H1 (cell line): ENCODE measurements at regions not wholly inside any gene's neighbourhood (a gene's known extent, or its start where the extent isn't known, plus 50 kb on each side); places are given as distances from the start of the nearest gene placed in this dataset.

Experiments
- CTCF ChIA-PET: fragments of 300-600 bp; sonication (Branson Sonifier 250); formaldehyde crosslinking; loops from one replicate; lab custom pipeline; 2021; ENCODE audit not compliant: partially characterized antibody; lab: Charles Lee
- POLR2A ChIA-PET: fragments of 300-600 bp; sonication (Branson Sonifier 250); formaldehyde crosslinking; loops from one replicate; lab custom pipeline; 2021; ENCODE audit warnings: inconsistent platforms; ENCODE audit not compliant: partially characterized antibody; lab: Charles Lee
- DNase-seq, 2 experiments: peaks; one replicate each; pipeline versions ENCODE4 v3.0.0 to v3.0.0-alpha.2; 2010 to 2022; ENCODE audit warnings: low spot score in 2 of 2, low read depth in 1 of 2, mixed read lengths in 1 of 2
- FAIRE-seq: peaks from 2 replicates; lab custom pipeline; 2011; peaks lifted over from hg19 to GRCh38; lab: Jason Lieb, UNC
- H2AFZ ChIP-seq: 2 replicates; pipeline ENCODE4 v1.8.1; 2012; ENCODE audit warnings: low read length, inconsistent platforms
- H2AK5ac ChIP-seq: 2 replicates; pipeline ENCODE4 v1.6.1; 2013; ENCODE audit warnings: low read depth, low read length
- H2BK120ac ChIP-seq: replicated peaks from 2 replicates; pipeline ENCODE3; 2013; ENCODE audit warnings: low read depth, low read length, inconsistent platforms
- H2BK12ac ChIP-seq: 2 replicates; pipeline ENCODE4 v1.6.1; 2013; ENCODE audit warnings: low read depth, low read length
- H2BK15ac ChIP-seq: 2 replicates; pipeline ENCODE4 v1.6.1; 2013; ENCODE audit warnings: low read length
- H2BK20ac ChIP-seq: 2 replicates; pipeline ENCODE4 v1.6.1; 2013; ENCODE audit warnings: low read length
- H2BK5ac ChIP-seq: 2 replicates; pipeline ENCODE4 v1.6.1; 2013; ENCODE audit warnings: low read depth, low read length
- H3K14ac ChIP-seq: 2 replicates; pipeline ENCODE4 v1.6.1; 2013; ENCODE audit warnings: inconsistent platforms; ENCODE audit not compliant: insufficient read length
- H3K18ac ChIP-seq: 2 replicates; pipeline ENCODE4 v1.6.1; 2013; ENCODE audit warnings: low read length; ENCODE audit errors: extremely low read depth
- H3K23ac ChIP-seq: 2 replicates; pipeline ENCODE4 v1.6.1; 2013; ENCODE audit warnings: inconsistent platforms; ENCODE audit not compliant: insufficient read length
- H3K23me2 ChIP-seq: 2 replicates; pipeline ENCODE4 v1.6.1; 2013; ENCODE audit warnings: low read depth, low read length
- H3K27ac ChIP-seq: 2 replicates; pipeline ENCODE4 v1.6.1; 2011; ENCODE audit warnings: low read depth, low read length, inconsistent platforms
- H3K27me3 ChIP-seq, 4 experiments: replicated peaks in 1 of 4; 1 replicate in 1 of 4; 2 replicates in 3 of 4; pipeline versions ENCODE4 v1.6.1 to v1.8.1; 2011 to 2013; ENCODE audit warnings: low read length in 3 of 4, mild to moderate bottlenecking in 3 of 4, inconsistent platforms in 2 of 4, mixed read lengths in 2 of 4, moderate library complexity in 1 of 4; ENCODE audit not compliant: control insufficient read depth in 3 of 4, insufficient read depth in 3 of 4; ENCODE audit errors: extremely low read depth in 1 of 4
- H3K36me3 ChIP-seq, 4 experiments: 2 replicates each; pipeline versions ENCODE4 v1.6.1 to v1.8.1; 2011 to 2013; ENCODE audit warnings: mild to moderate bottlenecking in 4 of 4, low read length in 3 of 4, moderate library complexity in 2 of 4, control low read depth in 1 of 4, inconsistent platforms in 1 of 4; ENCODE audit not compliant: insufficient read depth in 4 of 4, control insufficient read depth in 2 of 4
- H3K4ac ChIP-seq: replicated peaks from 2 replicates; pipeline ENCODE3; 2013; ENCODE audit warnings: low read length, low read depth, mixed read lengths, inconsistent platforms; ENCODE audit not compliant: insufficient read length
- H3K4me1 ChIP-seq, 4 experiments: replicated peaks in 1 of 4; 1 replicate in 1 of 4; 2 replicates in 3 of 4; pipeline versions ENCODE4 v1.6.1 to v1.8.1; 2011 to 2013; ENCODE audit warnings: low read length in 3 of 4, inconsistent platforms in 2 of 4, mixed read lengths in 1 of 4; ENCODE audit not compliant: insufficient read depth in 4 of 4, control insufficient read depth in 3 of 4
- H3K4me2 ChIP-seq, 2 experiments: 2 replicates each; pipeline versions ENCODE4 v1.6.1 to v1.8.1; 2011 to 2013; ENCODE audit warnings: low read depth in 2 of 2, low read length in 2 of 2, control low read depth in 1 of 2, inconsistent platforms in 1 of 2, mild to moderate bottlenecking in 1 of 2; ENCODE audit not compliant: insufficient read depth in 1 of 2
- H3K4me3 ChIP-seq, 4 experiments: fragments of 200-600, 300-600 bp in 1 of 4; sonication (generic), shearing (Covaris generic), sonication (Bioruptor Twin) in 1 of 4; 2 replicates each; pipeline versions ENCODE4 v1.5.1 to v1.8.1; 2011 to 2016; ENCODE audit warnings: low read length in 4 of 4, low read depth in 3 of 4, control low read depth in 2 of 4, inconsistent platforms in 2 of 4, mild to moderate bottlenecking in 2 of 4, mixed read lengths in 1 of 4, moderate library complexity in 1 of 4; ENCODE audit not compliant: insufficient read depth in 2 of 4; ENCODE audit errors: extremely low read depth in 1 of 4
- H3K56ac ChIP-seq: replicated peaks from 2 replicates; pipeline ENCODE3; 2013; ENCODE audit warnings: low read depth, mild to moderate bottlenecking, mixed read lengths, low read length, inconsistent platforms; ENCODE audit not compliant: insufficient read length
- H3K79me1 ChIP-seq: 2 replicates; pipeline ENCODE4 v1.6.1; 2013; ENCODE audit warnings: low read depth, low read length, control low read depth
- H3K79me2 ChIP-seq, 2 experiments: 2 replicates each; pipeline versions ENCODE4 v1.6.1 to v1.8.1; 2012 to 2013; ENCODE audit warnings: low read length in 2 of 2, mild to moderate bottlenecking in 2 of 2, inconsistent platforms in 1 of 2; ENCODE audit not compliant: insufficient read depth in 2 of 2, control insufficient read depth in 1 of 2
- H3K9ac ChIP-seq, 4 experiments: replicated peaks in 1 of 4; 1 replicate in 1 of 4; 2 replicates in 3 of 4; pipeline versions ENCODE4 v1.6.1 to v1.8.1; 2011 to 2013; ENCODE audit warnings: low read depth in 3 of 4, low read length in 3 of 4, control low read depth in 2 of 4, mild to moderate bottlenecking in 2 of 4, moderate library complexity in 2 of 4, inconsistent platforms in 1 of 4; ENCODE audit errors: extremely low read depth in 1 of 4
- H3K9me3 ChIP-seq, 2 experiments: 2 replicates each; pipeline versions ENCODE4 v1.6.1 to v1.8.1; 2012 to 2013; ENCODE audit warnings: mild to moderate bottlenecking in 2 of 2, moderate library complexity in 2 of 2, control low read depth in 1 of 2, inconsistent platforms in 1 of 2, low read depth in 1 of 2, low read length in 1 of 2, mixed read lengths in 1 of 2; ENCODE audit not compliant: insufficient read depth in 2 of 2
- H4K20me1 ChIP-seq, 2 experiments: replicated peaks in 1 of 2; 2 replicates each; pipeline versions ENCODE3 to v1.8.1; 2011 to 2013; ENCODE audit warnings: inconsistent platforms in 2 of 2, low read length in 2 of 2, mild to moderate bottlenecking in 1 of 2; ENCODE audit not compliant: insufficient read depth in 2 of 2, control insufficient read depth in 1 of 2
- H4K5ac ChIP-seq: 2 replicates; pipeline ENCODE4 v1.6.1; 2013; ENCODE audit warnings: low read length, low read depth, mixed read lengths, inconsistent platforms; ENCODE audit not compliant: insufficient read length
- H4K8ac ChIP-seq: 2 replicates; pipeline ENCODE4 v1.8.0; 2013; ENCODE audit warnings: mild to moderate bottlenecking, moderate library complexity, low read length, inconsistent platforms; ENCODE audit not compliant: insufficient read depth; ENCODE audit errors: extremely low read depth
- H4K91ac ChIP-seq: replicated peaks from 2 replicates; pipeline ENCODE3; 2013; ENCODE audit warnings: low read length, mixed read lengths, inconsistent platforms; ENCODE audit not compliant: insufficient read length
- RAD21 ChIP-seq, 2 experiments: IDR thresholded peaks in 1 of 2; conservative IDR thresholded peaks in 1 of 2; 2 replicates each; pipeline ENCODE4 v1.6.1; 2011; ENCODE audit warnings: low read depth in 2 of 2, low read length in 2 of 2, improper control_type of control experiment in 1 of 2, inconsistent platforms in 1 of 2, mild to moderate bottlenecking in 1 of 2, moderate library complexity in 1 of 2
- whole genome bisulfite sequencing, 2 experiments: shearing (Covaris generic) in 1 of 2; methylation state at CpG; one replicate each; pipeline versions ENCODE4 v1.1.6 to v1.1.7; 2013 to 2015; ENCODE audit warnings: low lambda C conversion rate in 2 of 2, mixed read lengths in 2 of 2, inconsistent platforms in 1 of 2, low coverage in 1 of 2, missing lambda C conversion rate in 1 of 2; ENCODE audit not compliant: insufficient replicate concordance in 2 of 2, insufficient coverage in 1 of 2, insufficient read length in 1 of 2; ENCODE audit errors: extremely low coverage in 1 of 2, missing lambda C conversion rate in 1 of 2; 5-methylcytosine and 5-hydroxymethylcytosine counted together

GRCh38 chr13:65093357-65093756, 2136.8 kb downstream of the PCDH9 start:
- no peaks in the 10 kb centered on the region for H3K36me3 ChIP-seq
- H3K9ac ChIP-seq: no peak overlapping the region
- FAIRE-seq (no peak), DNase-seq (no peak)
- no peak overlapping the region for H2AK5ac ChIP-seq
- H3K79me2 ChIP-seq: no peaks in the 10 kb centered on the region
- no peaks in the 10 kb centered on the region for H3K23me2 ChIP-seq
- no peak overlapping the region for H3K14ac ChIP-seq
- WGBS, 2 experiments: 86% methylated on average over 3 of the region's 3 CpGs; no CpG with 5 or more reads in 1 of the 2 experiments
- H3K23ac ChIP-seq: no peak overlapping the region
- H3K4me2 ChIP-seq: no peak overlapping the region
- no peaks in the 10 kb centered on the region for H3K9me3 ChIP-seq
- no peak overlapping the region for H2BK15ac ChIP-seq
- H4K91ac ChIP-seq: no peak overlapping the region
- ChIA-PET POLR2A (no interaction called here), CTCF (no interaction called here)
- no peak overlapping the region for H3K56ac ChIP-seq
- no peak overlapping the region for H4K5ac ChIP-seq
- H3K18ac ChIP-seq: no peak overlapping the region
- no peak overlapping the region for H3K4me3 ChIP-seq
- H2BK20ac ChIP-seq: no peak overlapping the region
- no peak for TF ChIP-seq RAD21 (IDR thresholded peaks at IDR 0.05 in 1 of 2, conservative IDR thresholded peaks at IDR 0.05 in 1 of 2; ENCODE audit: low read depth in 2 of 2, low read length in 2 of 2)
- peaks cover 0 to 1% (median 0%) of the 10 kb centered on the region in 4 experiments; a peak in 1 of 7 replicates for H3K27me3 ChIP-seq
- no peaks in the 10 kb centered on the region for H3K79me1 ChIP-seq
- no peak overlapping the region for H2AFZ ChIP-seq
- no peaks in the 10 kb centered on the region for H3K4me1 ChIP-seq
- no peak overlapping the region for H2BK120ac ChIP-seq
- no peak overlapping the region for H2BK12ac ChIP-seq
- no peak overlapping the region for H3K27ac ChIP-seq
- no peaks in the 10 kb centered on the region for H4K20me1 ChIP-seq
- no peak overlapping the region for H2BK5ac ChIP-seq
- H3K4ac ChIP-seq: no peak overlapping the region
- no peak overlapping the region for H4K8ac ChIP-seq
